ENCODE measurements at regions not wholly inside any gene's neighbourhood (a gene's known extent, or its start where the extent isn't known, plus 50 kb on each side); places are given as distances from the start of the nearest gene placed in this dataset.

GRCh38 chr15:87193481-87193880 lies 1063.1 kb downstream of the NTRK3 start:
- no peak for DNase-seq (ENCODE audit: low read depth)

- no peak for DNase-seq (ENCODE audit: low read depth)
Measured at GRCh38 chr15:87167706-87168105, 1088.0 kb downstream of the AGBL1 start.

GRCh38 chr15:87167055-87167454 lies 1087.4 kb downstream of the AGBL1 start:
- DNase-seq (ENCODE audit: low read depth), result peak; percentile 3

- DNase-seq (ENCODE audit: low read depth), result no peak
Measured at GRCh38 chr15:87155771-87156170, 1076.1 kb downstream of the AGBL1 start.

GRCh38 chr15:87154761-87155160 lies 1075.1 kb downstream of the AGBL1 start:
- no peak for DNase-seq (ENCODE audit: low read depth)

GRCh38 chr15:87151202-87151748 lies 1071.6 kb downstream of the AGBL1 start:
- no peak for DNase-seq (ENCODE audit: low read depth)

GRCh38 chr15:87145696-87146095 lies 1066.0 kb downstream of the AGBL1 start:
- DNase-seq (ENCODE audit: low read depth), result no peak

GRCh38 chr15:87144775-87145174 lies 1065.1 kb downstream of the AGBL1 start:
- DNase-seq (ENCODE audit: low read depth), result peak; percentile 6

GRCh38 chr15:87142096-87142495 lies 1062.4 kb downstream of the AGBL1 start:
- DNase-seq (ENCODE audit: low read depth), result no peak

GRCh38 chr15:87135109-87135508 lies 1055.4 kb downstream of the AGBL1 start:
- DNase-seq (ENCODE audit: low read depth), result no peak

- no peak for DNase-seq (ENCODE audit: low read depth)
Measured at GRCh38 chr15:87133704-87134103, 1054.0 kb downstream of the AGBL1 start.

- DNase-seq (ENCODE audit: low read depth), result no peak
Measured at GRCh38 chr15:87131067-87131466, 1051.4 kb downstream of the AGBL1 start.

- no peak for DNase-seq (ENCODE audit: low read depth)
Measured at GRCh38 chr15:87129916-87130315, 1050.2 kb downstream of the AGBL1 start.

GRCh38 chr15:87123676-87124382 lies 1044.2 kb downstream of the AGBL1 start:
- DNase-seq (ENCODE audit: low read depth), result peak; percentile 20

- no peak for DNase-seq (ENCODE audit: low read depth)
Measured at GRCh38 chr15:87121336-87121735, 1041.7 kb downstream of the AGBL1 start.

GRCh38 chr15:87120555-87120954 lies 1040.9 kb downstream of the AGBL1 start:
- DNase-seq (ENCODE audit: low read depth), result no peak

GRCh38 chr15:87118846-87119245 lies 1039.2 kb downstream of the AGBL1 start:
- no peak for DNase-seq (ENCODE audit: low read depth)

- no peak for DNase-seq (ENCODE audit: low read depth)
Measured at GRCh38 chr15:87118435-87118834, 1038.8 kb downstream of the AGBL1 start.

GRCh38 chr15:87115795-87116194 lies 1036.1 kb downstream of the AGBL1 start:
- no peak for DNase-seq (ENCODE audit: low read depth)

GRCh38 chr15:87099916-87100315 lies 1020.2 kb downstream of the AGBL1 start:
- no peak for DNase-seq (ENCODE audit: low read depth)

- no peak for DNase-seq (ENCODE audit: low read depth)
Measured at GRCh38 chr15:87089551-87089950, 1009.9 kb downstream of the AGBL1 start.

- DNase-seq (ENCODE audit: low read depth), result no peak
Measured at GRCh38 chr15:87083201-87083600, 1003.5 kb downstream of the AGBL1 start.

GRCh38 chr15:87082581-87082980 lies 1002.9 kb downstream of the AGBL1 start:
- DNase-seq (ENCODE audit: low read depth), result no peak

- DNase-seq (ENCODE audit: low read depth), result no peak
Measured at GRCh38 chr15:87080547-87080946, 1000.9 kb downstream of the AGBL1 start.
